Activated CD8-positive, alpha-beta memory T cell treated with anti-CD3 and anti-CD28 coated beads for 4 hours (primary cell): ENCODE measurements at regions not wholly inside any gene's neighbourhood (a gene's known extent, or its start where the extent isn't known, plus 50 kb on each side); places are given as distances from the start of the nearest gene placed in this dataset.
"Not testable (repeated sequence)": the region's sequence is repeated elsewhere in the genome, so short reads cannot be mapped to it uniquely, and the experiment has no call there.

Experiments
- DNase-seq, 2 donors: peaks; one replicate each; pipeline ENCODE4 v3.0.0-alpha.2; 2020; ENCODE audit warnings: low read depth in 2 of 2

DNA sequence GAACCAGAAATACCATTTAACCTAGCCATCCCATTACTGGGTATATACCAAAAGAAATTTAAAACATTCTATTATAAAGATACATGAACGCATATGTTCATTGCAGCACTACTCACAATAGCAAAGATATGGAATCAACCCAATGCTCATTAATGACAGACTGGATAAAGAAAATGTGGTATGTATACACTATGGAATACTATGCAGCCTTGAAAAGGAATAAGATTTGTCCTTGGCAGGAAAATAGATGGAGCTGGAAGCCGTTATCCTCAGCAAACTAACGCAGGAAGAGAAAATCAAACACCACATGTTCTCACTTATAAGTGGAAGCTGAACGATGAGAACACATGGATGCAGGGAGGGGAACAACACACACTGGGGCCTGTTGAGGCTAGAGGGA, 146.1 kb upstream of the HMGA2 start:
- DNase-seq: not testable (repeated sequence)

DNA sequence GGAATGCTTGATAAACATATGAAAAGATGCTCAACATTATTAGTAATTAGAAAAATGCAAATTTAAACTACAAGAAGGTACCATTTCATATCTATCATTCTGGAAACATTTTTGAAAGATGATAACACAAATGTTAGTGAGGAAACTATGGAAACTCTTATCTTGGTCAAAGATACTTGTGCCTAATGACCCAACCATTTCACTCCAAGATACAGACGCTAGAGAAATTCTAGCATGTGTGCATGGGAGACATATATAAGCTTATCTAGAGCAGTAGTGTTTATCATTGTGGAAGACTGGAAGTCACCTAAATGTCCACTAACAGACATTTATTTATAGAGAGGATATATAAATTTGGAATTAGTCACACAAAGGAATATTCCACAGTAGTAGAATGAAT, 143.1 kb upstream of the HMGA2 start:
- DNase-seq: no peak

DNA sequence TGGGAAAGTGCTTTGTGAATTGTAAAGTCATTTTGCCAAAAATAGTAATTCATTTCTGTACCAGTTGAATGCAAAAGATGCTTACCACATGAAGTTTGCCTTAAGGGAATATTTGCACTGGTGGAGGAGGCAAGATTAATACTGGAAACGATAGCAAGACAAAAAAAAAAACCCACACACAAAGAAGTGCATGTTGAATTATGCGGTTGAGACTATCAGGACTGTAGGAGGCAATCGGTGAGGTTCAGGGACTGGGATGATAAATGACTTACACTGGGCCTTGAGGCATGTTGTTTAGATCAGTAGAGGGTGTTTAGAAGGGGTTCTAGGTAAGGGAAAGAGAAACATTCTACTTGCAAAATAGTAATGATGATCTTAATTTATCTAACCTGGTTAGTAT, 142.2 kb upstream of the HMGA2 start:
- no peak for DNase-seq

DNA sequence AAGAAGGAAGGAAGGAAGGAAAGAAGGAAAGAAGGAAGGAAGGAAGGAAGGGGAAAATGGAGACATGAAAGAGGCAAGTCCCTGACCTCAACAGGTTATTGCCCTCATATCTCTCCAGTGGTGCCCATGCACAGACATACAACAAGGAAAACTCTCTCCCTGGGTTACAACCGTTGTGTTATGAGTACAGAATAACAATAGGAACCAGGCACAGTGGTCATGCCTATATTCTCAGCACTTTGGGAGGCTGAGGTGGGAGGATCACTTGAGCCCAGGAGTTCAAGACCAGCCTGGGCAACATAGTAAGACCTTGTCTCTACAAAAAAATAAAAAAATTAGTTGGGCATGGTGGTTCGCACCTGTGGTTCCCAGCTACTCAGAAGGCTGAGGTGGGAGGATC, 139.4 kb upstream of the HMGA2 start:
- no peak for DNase-seq

- DNase-seq: no peak
Observed at GRCh38 chr12:65685514-65685913, 138.8 kb upstream of the HMGA2 start.

- DNase-seq: no peak
Observed at GRCh38 chr12:65689508-65689907, 134.8 kb upstream of the HMGA2 start.

GRCh38 chr12:65690477-65690876, 133.8 kb upstream of the HMGA2 start:
- DNase-seq: no peak

- DNase-seq: no peak
Observed at GRCh38 chr12:65694130-65694529, 130.2 kb upstream of the HMGA2 start.

- DNase-seq: no peak
Observed at GRCh38 chr12:65695113-65695865, 129.0 kb upstream of the HMGA2 start.

- DNase-seq: no peak
Observed at GRCh38 chr12:65696227-65696626, 128.1 kb upstream of the HMGA2 start.

DNA sequence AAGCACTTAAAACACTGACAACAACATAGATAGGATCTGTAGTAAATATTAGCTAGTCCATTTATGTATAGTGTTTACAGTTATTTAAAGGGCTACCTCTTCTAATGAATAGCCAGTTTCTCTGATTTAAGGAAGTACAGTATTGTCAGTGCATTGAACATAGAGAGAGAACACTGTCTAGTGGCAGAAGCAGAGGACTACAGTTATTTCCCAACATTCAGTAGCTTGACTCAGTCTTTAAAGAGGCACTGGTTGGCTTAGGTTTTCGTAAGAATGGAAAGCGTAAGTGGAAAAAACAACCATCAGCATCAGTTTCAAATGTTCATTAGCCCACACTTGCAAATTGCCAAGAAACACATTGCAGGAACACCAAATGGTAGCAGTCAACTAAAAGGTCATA, 125.0 kb upstream of the HMGA2 start:
- no peak for DNase-seq

GRCh38 chr12:65703176-65703575, 121.1 kb upstream of the HMGA2 start:
- DNase-seq: no peak

GRCh38 chr12:65705380-65705876, 118.9 kb upstream of the HMGA2 start:
- no peak for DNase-seq

DNA sequence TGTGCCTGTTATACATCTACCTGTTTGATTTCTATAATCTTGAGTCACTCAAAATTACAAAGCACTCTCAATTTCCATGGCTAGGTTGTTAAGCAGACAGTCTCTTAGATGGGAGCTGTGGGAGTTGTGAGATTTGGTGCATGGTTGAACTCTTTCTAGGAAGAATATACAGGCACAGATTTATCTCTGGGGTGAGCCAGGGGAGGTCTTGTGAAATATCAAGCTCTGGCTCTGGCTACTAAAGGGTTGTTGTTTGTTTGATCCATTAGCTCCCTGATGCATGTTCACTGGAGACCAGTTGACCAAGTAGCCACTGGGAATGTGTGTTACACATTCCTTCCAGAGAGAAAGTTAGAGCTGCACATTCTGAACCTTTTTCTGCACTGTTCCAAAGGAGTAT, 117.2 kb upstream of the HMGA2 start:
- no peak for DNase-seq

DNA sequence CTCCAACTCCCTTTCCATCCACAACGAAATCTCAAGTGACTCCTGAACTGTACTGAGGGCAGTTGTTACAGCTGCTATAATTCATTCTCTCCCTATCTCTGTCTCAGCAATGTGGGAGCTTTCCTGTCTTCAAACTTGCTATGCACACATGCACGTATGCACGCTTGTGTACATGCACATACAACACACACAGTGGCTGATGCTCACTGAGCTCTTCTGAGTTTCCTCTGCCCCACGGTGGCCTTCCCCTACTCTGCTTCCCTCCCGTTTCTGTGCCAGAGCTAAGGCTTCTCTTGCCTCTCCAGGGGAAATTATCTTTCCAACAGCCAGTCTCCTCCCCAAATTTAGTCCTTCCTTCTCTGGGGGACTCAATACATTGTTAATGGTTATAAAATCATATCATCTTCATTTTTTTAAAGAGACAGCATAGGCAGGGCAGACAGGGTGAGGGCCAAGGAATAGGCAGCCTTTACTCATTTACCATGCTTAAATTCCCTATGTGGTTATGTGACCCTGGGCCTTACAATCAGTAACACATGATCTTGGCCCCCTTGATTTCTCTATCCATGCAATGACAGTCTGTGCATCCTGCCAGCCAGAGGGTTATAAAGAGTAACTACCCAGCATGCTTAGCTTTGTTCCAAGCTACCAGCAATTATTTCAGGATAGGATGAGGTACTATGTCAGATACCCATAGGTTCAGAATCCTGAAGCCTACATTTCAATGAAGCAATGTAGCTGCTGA, 111.9 kb upstream of the HMGA2 start:
- no peak for DNase-seq

- no peak for DNase-seq
Observed at GRCh38 chr12:65715961-65716360, 108.3 kb upstream of the HMGA2 start.

GRCh38 chr12:65720136-65721130, 103.8 kb upstream of the HMGA2 start:
- no peak for DNase-seq

DNA sequence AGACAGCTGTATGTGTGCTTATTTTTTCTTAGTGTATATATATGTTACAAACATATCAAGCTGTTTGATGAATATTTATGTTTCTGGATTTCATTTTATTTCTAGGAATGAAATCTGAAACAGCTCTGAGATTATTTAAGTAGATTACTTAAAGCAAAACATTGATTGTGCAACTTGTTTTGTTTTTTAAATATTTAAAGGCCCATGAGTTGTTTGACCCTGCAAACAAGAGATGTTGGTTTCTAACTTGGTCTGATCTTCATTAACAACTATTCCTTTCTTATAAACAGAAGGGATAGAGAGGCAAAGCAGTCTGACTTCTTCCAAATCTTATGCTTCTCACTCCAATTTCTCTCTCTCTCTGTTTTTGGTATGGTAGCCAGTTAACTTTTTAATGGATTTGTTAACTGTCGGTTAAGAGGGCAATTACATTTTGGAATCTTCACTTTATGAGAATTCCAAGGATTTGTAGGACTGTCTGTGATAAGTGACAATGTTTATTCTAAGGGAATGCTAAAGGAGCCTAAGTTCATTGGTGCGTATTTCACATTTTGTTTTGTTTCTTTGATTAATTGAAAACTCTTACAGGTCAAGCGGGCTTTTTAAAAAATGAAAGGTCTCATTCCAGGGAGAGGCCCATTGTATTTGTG, 102.6 kb upstream of the HMGA2 start:
- no peak for DNase-seq

DNA sequence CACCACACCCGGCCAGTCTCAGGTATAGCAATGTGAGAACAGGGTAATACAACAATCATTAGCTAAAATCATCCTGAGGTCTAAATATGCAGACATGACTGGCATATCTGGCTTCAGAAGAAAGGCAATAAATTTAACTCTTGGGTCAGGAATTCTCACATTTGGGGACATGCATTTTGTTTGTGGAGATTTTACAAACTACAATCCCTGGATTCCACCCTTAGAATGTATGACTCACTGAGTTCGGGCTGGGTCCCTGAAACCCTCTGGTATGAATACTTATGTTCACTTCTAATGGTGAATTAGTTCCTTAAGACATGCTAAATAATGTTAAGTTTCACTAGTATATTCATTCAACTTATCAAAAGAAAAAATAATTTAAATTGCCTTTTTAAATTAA, 98.9 kb upstream of the HMGA2 start:
- no peak for DNase-seq

GRCh38 chr12:65728455-65728847, 95.8 kb upstream of the HMGA2 start:
- DNase-seq: no peak
